SK-N-SH treated with all-trans-retinoic acid at 6 μM for 48 hours (cell line): ENCODE measurements at regions not wholly inside any gene's neighbourhood (a gene's known extent, or its start where the extent isn't known, plus 50 kb on each side); places are given as distances from the start of the nearest gene placed in this dataset.

Source experiments
- ATAC-seq: fragments of 200-7000 bp; cut with Tn5 transposase; 3 replicates; pipeline ENCODE4 v1.9.1; 2020; ENCODE audit warnings: mild to moderate bottlenecking, moderate library complexity
- ARNTL ChIP-seq: fragments of 450-650 bp; formaldehyde crosslinking; IDR thresholded peaks from 2 replicates; pipeline ENCODE4 v1.5.0; 2020; ENCODE audit warnings: low read depth, mild to moderate bottlenecking, moderate library complexity, borderline replicate concordance
- CSDC2 ChIP-seq: fragments of 250-450 bp; sonication (Bioruptor Pico); IDR thresholded peaks from 2 replicates; pipeline ENCODE4 v1.5.0; 2020; ENCODE audit warnings: mild to moderate bottlenecking, moderate library complexity
- CSRNP3 ChIP-seq: fragments of 250-450 bp; sonication (Bioruptor Pico); IDR thresholded peaks from 2 replicates; pipeline ENCODE4 v1.5.1; 2021; ENCODE audit warnings: mild to moderate bottlenecking, moderate library complexity
- ESRRG ChIP-seq: fragments of 250-450 bp; sonication (Bioruptor Pico); IDR thresholded peaks from 2 replicates; pipeline ENCODE4 v1.6.1; 2021; ENCODE audit warnings: mild to moderate bottlenecking
- ISL1 ChIP-seq: fragments of 250-450 bp; sonication (Bioruptor Pico); IDR thresholded peaks from 2 replicates; pipeline ENCODE4 v2.1.2; 2022; ENCODE audit warnings: mild to moderate bottlenecking, moderate library complexity
- OSR1 ChIP-seq: fragments of 250-450 bp; sonication (Bioruptor Pico); IDR thresholded peaks from 2 replicates; pipeline ENCODE4 v1.8.0; 2022; ENCODE audit warnings: moderate library complexity, mild to moderate bottlenecking, inconsistent platforms
- PATZ1 ChIP-seq: fragments of 250-450 bp; sonication (Bioruptor Pico); IDR thresholded peaks from 2 replicates; pipeline ENCODE4 v1.8.0; 2020; ENCODE audit warnings: mild to moderate bottlenecking, moderate library complexity, borderline replicate concordance
- POU6F1 ChIP-seq: fragments of 250-450 bp; sonication (Bioruptor Pico); IDR thresholded peaks from 2 replicates; pipeline ENCODE4 v1.8.0; 2021; ENCODE audit warnings: low read depth, mild to moderate bottlenecking, moderate library complexity, borderline replicate concordance
- PPARA ChIP-seq: fragments of 250-450 bp; sonication (Bioruptor Pico); IDR thresholded peaks from 2 replicates; pipeline ENCODE4 v1.5.0; 2020; ENCODE audit warnings: mild to moderate bottlenecking, borderline replicate concordance
- RARB ChIP-seq: fragments of 250-450 bp; sonication (Bioruptor Pico); IDR thresholded peaks from 2 replicates; pipeline ENCODE4 v1.8.0; 2021; ENCODE audit warnings: mild to moderate bottlenecking, moderate library complexity
- SNAI2 ChIP-seq: fragments of 250-450 bp; sonication (Bioruptor Pico); IDR thresholded peaks from 2 replicates; pipeline ENCODE4 v1.5.0; 2020; ENCODE audit warnings: mild to moderate bottlenecking, moderate library complexity
- TCF4 ChIP-seq: fragments of 250-450 bp; sonication (Bioruptor Pico); IDR thresholded peaks from 2 replicates; pipeline ENCODE4 v1.8.0; 2021; ENCODE audit warnings: mild to moderate bottlenecking, moderate library complexity, borderline replicate concordance
- TOX ChIP-seq: fragments of 250-450 bp; sonication (Bioruptor Pico); IDR thresholded peaks from 2 replicates; pipeline ENCODE4 v1.8.0; 2021; ENCODE audit warnings: mild to moderate bottlenecking, moderate library complexity, borderline replicate concordance
- TSHZ2 ChIP-seq: fragments of 250-450 bp; sonication (Bioruptor Pico); IDR thresholded peaks from 2 replicates; pipeline ENCODE4 v1.5.0; 2020; ENCODE audit warnings: mild to moderate bottlenecking, moderate library complexity
- ZC3H10 ChIP-seq: fragments of 250-450 bp; sonication (Bioruptor Pico); IDR thresholded peaks from 2 replicates; pipeline ENCODE4 v1.5.1; 2021; ENCODE audit warnings: mild to moderate bottlenecking, moderate library complexity
- ZFP30 ChIP-seq: fragments of 450-650 bp; formaldehyde crosslinking; IDR thresholded peaks from 2 replicates; pipeline ENCODE4 v1.5.0; 2022; ENCODE audit warnings: mild to moderate bottlenecking, moderate library complexity
- ZNF565 ChIP-seq: fragments of 450-650 bp; formaldehyde crosslinking; conservative IDR thresholded peaks from 2 replicates; pipeline ENCODE4 v1.5.0; 2020; ENCODE audit warnings: low read depth, mild to moderate bottlenecking, moderate library complexity
- ZNF70 ChIP-seq: fragments of 450-650 bp; formaldehyde crosslinking; IDR thresholded peaks from 2 replicates; pipeline ENCODE4 v1.5.0; 2020; ENCODE audit warnings: mild to moderate bottlenecking, moderate library complexity
- ZNF8 ChIP-seq: fragments of 450-650 bp; formaldehyde crosslinking; IDR thresholded peaks from 2 replicates; pipeline ENCODE4 v1.5.0; 2020; ENCODE audit warnings: mild to moderate bottlenecking, moderate library complexity
- TF ChIP-seq, protein P1 (sequence below): fragments of 250-450 bp; sonication (Bioruptor Pico); IDR thresholded peaks from 2 replicates; pipeline ENCODE4 v1.5.1; 2020; ENCODE audit warnings: low read depth, mild to moderate bottlenecking, moderate library complexity

- no peak for ATAC-seq
- TF ChIP-seq OSR1 (CRISPR knock-in tag) (no peak), RARB (CRISPR knock-in tag) (no peak), POU6F1 (CRISPR knock-in tag) (no peak), ISL1 (CRISPR knock-in tag) (no peak), ZFP30 (CRISPR knock-in tag) (no peak), TOX (CRISPR knock-in tag) (no peak), SNAI2 (CRISPR knock-in tag) (no peak), ARNTL (no peak), CSDC2 (CRISPR knock-in tag) (no peak), ZNF70 (CRISPR knock-in tag) (no peak)
Observed at GRCh38 chr10:78479467-78479866, 445.8 kb downstream of the RPS24 start.

- TF ChIP-seq ESRRG (CRISPR knock-in tag) (no peak), SNAI2 (CRISPR knock-in tag) (no peak), ZFP30 (CRISPR knock-in tag) (no peak), ZC3H10 (CRISPR knock-in tag) (no peak), TOX (CRISPR knock-in tag) (no peak), TCF4 (CRISPR knock-in tag) (no peak), CSRNP3 (CRISPR knock-in tag) (no peak), PATZ1 (no peak), ISL1 (CRISPR knock-in tag) (no peak), PPARA (CRISPR knock-in tag) (no peak), ZNF8 (CRISPR knock-in tag) (no peak), CSDC2 (CRISPR knock-in tag) (no peak), POU6F1 (CRISPR knock-in tag) (no peak), ARNTL (no peak), ZNF565 (CRISPR knock-in tag) (no peak), OSR1 (CRISPR knock-in tag) (no peak)
- no peak for ATAC-seq
Observed at GRCh38 chr10:78481842-78482241, 448.2 kb downstream of the RPS24 start.

DNA sequence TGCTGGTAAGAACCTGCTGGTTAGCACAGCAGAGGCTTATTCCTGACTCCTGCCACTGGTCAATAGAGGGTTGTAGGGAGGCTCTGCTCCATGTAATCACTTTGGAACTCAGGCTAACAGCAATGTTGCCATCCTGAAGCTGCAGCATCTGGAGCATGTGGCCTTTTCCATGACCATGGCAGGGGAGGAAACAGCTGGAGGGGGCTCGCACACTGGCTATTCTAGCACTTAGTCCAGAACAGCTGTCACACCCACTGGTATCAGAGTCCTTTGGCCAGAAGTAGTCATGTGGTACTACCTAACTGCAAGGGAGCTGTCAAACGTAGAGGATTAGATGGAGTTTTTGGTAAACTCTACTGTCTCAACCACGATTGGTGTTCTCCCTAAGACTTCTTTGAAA is 450.0 kb downstream of the RPS24 start:
- no peak for ATAC-seq
- TF ChIP-seq POU6F1 (CRISPR knock-in tag) (no peak), CSDC2 (CRISPR knock-in tag) (no peak), ZNF565 (CRISPR knock-in tag) (no peak), TCF4 (CRISPR knock-in tag) (no peak), OSR1 (CRISPR knock-in tag) (no peak), TSHZ2 (no peak), CSRNP3 (CRISPR knock-in tag) (no peak), PATZ1 (no peak)
- TF ChIP-seq, protein P1, sequence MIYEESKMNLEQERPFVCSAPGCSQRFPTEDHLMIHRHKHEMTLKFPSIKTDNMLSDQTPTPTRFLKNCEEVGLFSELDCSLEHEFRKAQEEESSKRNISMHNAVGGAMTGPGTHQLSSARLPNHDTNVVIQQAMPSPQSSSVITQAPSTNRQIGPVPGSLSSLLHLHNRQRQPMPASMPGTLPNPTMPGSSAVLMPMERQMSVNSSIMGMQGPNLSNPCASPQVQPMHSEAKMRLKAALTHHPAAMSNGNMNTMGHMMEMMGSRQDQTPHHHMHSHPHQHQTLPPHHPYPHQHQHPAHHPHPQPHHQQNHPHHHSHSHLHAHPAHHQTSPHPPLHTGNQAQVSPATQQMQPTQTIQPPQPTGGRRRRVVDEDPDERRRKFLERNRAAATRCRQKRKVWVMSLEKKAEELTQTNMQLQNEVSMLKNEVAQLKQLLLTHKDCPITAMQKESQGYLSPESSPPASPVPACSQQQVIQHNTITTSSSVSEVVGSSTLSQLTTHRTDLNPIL (CRISPR knock-in tag) = no peak
